Stomach (tissue), 4 donors: ENCODE measurements at regions not wholly inside any gene's neighbourhood (a gene's known extent, or its start where the extent isn't known, plus 50 kb on each side); places are given as distances from the start of the nearest gene placed in this dataset.

ENCODE experiments used
- CTCF ChIP-seq, 7 experiments: fragments of 450-650 bp in 4 of 7; fragments of 200-600 bp in 3 of 7; sonication (generic) in 3 of 7; IDR thresholded peaks; one replicate each; pipeline ENCODE4 v1.5.1; 2016 to 2019; ENCODE audit warnings: antibody characterized with exemption in 7 of 7, control low read depth in 2 of 7, mild to moderate bottlenecking in 1 of 7
- POLR2A ChIP-seq, 4 donors: fragments of 450-650 bp; IDR thresholded peaks; one replicate each; pipeline ENCODE4 v1.6.1; 2016; ENCODE audit warnings: antibody characterized with exemption in 4 of 4, control low read depth in 2 of 4, mild to moderate bottlenecking in 1 of 4, moderate library complexity in 1 of 4

DNA sequence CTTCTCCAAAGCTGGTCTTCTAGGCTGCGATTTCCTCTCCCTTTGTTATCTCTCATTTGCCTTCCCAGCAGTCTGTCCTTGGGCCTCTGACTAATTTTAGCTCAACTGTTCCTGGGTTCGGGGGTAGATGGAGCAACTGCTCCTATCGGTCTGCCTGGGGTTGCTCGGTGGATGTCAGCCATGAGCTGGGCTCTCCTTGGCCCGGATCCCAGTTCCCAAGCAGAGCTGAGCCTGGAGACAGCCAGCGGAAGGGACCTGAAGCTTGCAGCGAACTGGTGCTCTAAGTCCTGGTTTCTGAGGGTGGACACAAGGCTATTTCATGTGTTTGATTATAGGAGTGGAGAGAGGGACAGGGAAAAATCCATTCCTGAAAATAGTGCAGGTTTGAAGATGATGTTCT lies 423.0 kb downstream of the RPS6KC1 start:
- TF ChIP-seq CTCF (IDR thresholded peaks at IDR 0.05) = no peak
- TF ChIP-seq POLR2A (IDR thresholded peaks at IDR 0.05) = no peak
